ENCODE measurements at regions not wholly inside any gene's neighbourhood (a gene's known extent, or its start where the extent isn't known, plus 50 kb on each side); places are given as distances from the start of the nearest gene placed in this dataset.

- intact Hi-C loops (cut with micrococcal nuclease; ENCODE audit: unreplicated experiment) (no loop called here), in situ Hi-C loops (cut with HindIII; ENCODE audit: extremely low pct_ligation_motif_present, low pct_unique_long_range_greater_than_20kb) (no loop called here)
- H3K4me2 ChIP-seq (ENCODE audit: low read depth, low read length): no peak overlapping the region
- no peaks in the 10 kb centered on the region for H3K4me1 ChIP-seq (ENCODE audit: insufficient read depth, low read length)
- no peak overlapping the region for H2AFZ ChIP-seq (ENCODE audit: low read length)
- ATAC-seq: no peak
- DNase-seq (ENCODE audit: low spot score): no peak
- BruUV-seq (replicated peaks): no TSS peak
- no peaks in the 10 kb centered on the region for H4K20me1 ChIP-seq (ENCODE audit: insufficient read depth, low read length)
- ChIA-PET POLR2A (no interaction called here), CTCF (ENCODE audit: low intra/inter-chr PET ratio, low total read pairs) (no interaction called here)
- FAIRE-seq: peak; percentile 46
- no peaks in the 10 kb centered on the region for H3K36me3 ChIP-seq (replicated peaks in 1 of 2; ENCODE audit: control insufficient read depth in 1 of 2, insufficient read depth in 2 of 2, low read length in 2 of 2)
- 21% methylated on average over 1 of the region's 1 CpG for WGBS (ENCODE audit: low lambda C conversion rate)
- no peaks in the 10 kb centered on the region for H3K9me3 ChIP-seq (ENCODE audit: low read length)
- H3K9ac ChIP-seq (ENCODE audit: insufficient read depth, low read depth, low read length): no peak overlapping the region
- H3K27me3 ChIP-seq (ENCODE audit: control insufficient read depth in 1 of 2, insufficient read depth in 2 of 2, low read length in 2 of 2): no peaks in the 10 kb centered on the region
- no peak overlapping the region for H3K4me3 ChIP-seq (replicated peaks in 1 of 3; ENCODE audit: insufficient read depth in 1 of 3, low read depth in 2 of 3, low read length in 3 of 3)
- H3K79me2 ChIP-seq (ENCODE audit: insufficient read depth, low read length): no peaks in the 10 kb centered on the region
- no peak overlapping the region for H3K27ac ChIP-seq (ENCODE audit: extremely low read length, insufficient read depth, low read length)
- TF ChIP-seq ZNF501 (CRISPR knock-in tag; IDR thresholded peaks at IDR 0.05) (no peak), MAFK (conservative IDR thresholded peaks at IDR 0.05 in 1 of 2, IDR thresholded peaks at IDR 0.05 in 1 of 2; ENCODE audit: low read length in 2 of 2) (peak in 1 of 2 experiments; percentile 42; a peak in 1 of 4 replicates)
Measured at GRCh38 chr20:11230999-11231398, 557.2 kb upstream of the JAG1 start.

- Histone ChIP-seq H3K27ac (ENCODE audit: extremely low read length, insufficient read depth, low read length) (no peak overlapping the region), H3K27me3 (ENCODE audit: control insufficient read depth in 1 of 2, insufficient read depth in 2 of 2, low read length in 2 of 2) (no peaks in the 10 kb centered on the region), H3K4me1 (ENCODE audit: insufficient read depth, low read length) (no peaks in the 10 kb centered on the region), H2AFZ (ENCODE audit: low read length) (no peak overlapping the region), H3K36me3 (replicated peaks in 1 of 2; ENCODE audit: control insufficient read depth in 1 of 2, insufficient read depth in 2 of 2, low read length in 2 of 2) (no peaks in the 10 kb centered on the region), H3K9ac (ENCODE audit: insufficient read depth, low read depth, low read length) (no peak overlapping the region), H3K9me3 (ENCODE audit: low read length) (no peaks in the 10 kb centered on the region), H4K20me1 (ENCODE audit: insufficient read depth, low read length) (no peaks in the 10 kb centered on the region), H3K4me2 (ENCODE audit: low read depth, low read length) (no peak overlapping the region), H3K79me2 (ENCODE audit: insufficient read depth, low read length) (no peaks in the 10 kb centered on the region), H3K4me3 (replicated peaks in 1 of 3; ENCODE audit: insufficient read depth in 1 of 3, low read depth in 2 of 3, low read length in 3 of 3) (no peak overlapping the region)
- intact Hi-C loops (cut with micrococcal nuclease; ENCODE audit: unreplicated experiment): no loop called here
- no TSS peak for BruUV-seq (replicated peaks)
- ChIA-PET POLR2A (no interaction called here), CTCF (ENCODE audit: low intra/inter-chr PET ratio, low total read pairs) (no interaction called here)
- no peak for FAIRE-seq
- WGBS (ENCODE audit: low lambda C conversion rate): 30% methylated on average over 11 of the region's 11 CpGs
- no peak for DNase-seq (ENCODE audit: low spot score)
- ATAC-seq: peak; percentile 59; the same call in 2 of the 3 replicates
- in situ Hi-C loops (cut with HindIII; ENCODE audit: extremely low pct_ligation_motif_present, low pct_unique_long_range_greater_than_20kb): no loop called here
- TF ChIP-seq ZIK1 (CRISPR knock-in tag; IDR thresholded peaks at IDR 0.05; ENCODE audit: borderline replicate concordance, low read depth) (no peak), ZBTB34 (CRISPR knock-in tag; IDR thresholded peaks at IDR 0.05) (no peak), PHF5A (CRISPR knock-in tag; IDR thresholded peaks at IDR 0.05; ENCODE audit: low read depth, unreplicated experiment) (no peak), NCOA1 (CRISPR knock-in tag; IDR thresholded peaks at IDR 0.05) (no peak), ZSCAN12 (CRISPR knock-in tag; IDR thresholded peaks at IDR 0.05) (no peak), ZNF841 (CRISPR knock-in tag; IDR thresholded peaks at IDR 0.05; ENCODE audit: borderline replicate concordance) (no peak), HNF4A (CRISPR knock-in tag; IDR thresholded peaks at IDR 0.05) (no peak), DMTF1 (CRISPR knock-in tag; IDR thresholded peaks at IDR 0.05) (no peak), ZNF746 (CRISPR knock-in tag; IDR thresholded peaks at IDR 0.05) (no peak), ZMYM2 (CRISPR knock-in tag; IDR thresholded peaks at IDR 0.05) (no peak), ZFP1 (CRISPR knock-in tag; IDR thresholded peaks at IDR 0.05) (no peak)
Measured at GRCh38 chr20:11231742-11232648, 558.2 kb upstream of the JAG1 start.
